ENCODE measurements at regions not wholly inside any gene's neighbourhood (a gene's known extent, or its start where the extent isn't known, plus 50 kb on each side); places are given as distances from the start of the nearest gene placed in this dataset.

- no peak overlapping the region for H3K27ac Mint-ChIP-seq
- ATAC-seq (no peak), DNase-seq (ENCODE audit: low spot score) (no peak)
- H3K36me3 Mint-ChIP-seq, result no peaks in the 10 kb centered on the region
- H3K27me3 Mint-ChIP-seq (ENCODE audit: low read depth), result no peaks in the 10 kb centered on the region
- ChIA-PET POLR2A (no interaction called here), CTCF (no interaction called here)
- H3K9me3 Mint-ChIP-seq, result 0 out of 2 replicates have a peak, but pooled peaks cover 3% of the 10 kb centered on the region
- peaks cover 22% of the 10 kb centered on the region for H3K4me1 Mint-ChIP-seq
- no peak overlapping the region for H3K4me3 Mint-ChIP-seq
- TF ChIP-seq, protein P1, sequence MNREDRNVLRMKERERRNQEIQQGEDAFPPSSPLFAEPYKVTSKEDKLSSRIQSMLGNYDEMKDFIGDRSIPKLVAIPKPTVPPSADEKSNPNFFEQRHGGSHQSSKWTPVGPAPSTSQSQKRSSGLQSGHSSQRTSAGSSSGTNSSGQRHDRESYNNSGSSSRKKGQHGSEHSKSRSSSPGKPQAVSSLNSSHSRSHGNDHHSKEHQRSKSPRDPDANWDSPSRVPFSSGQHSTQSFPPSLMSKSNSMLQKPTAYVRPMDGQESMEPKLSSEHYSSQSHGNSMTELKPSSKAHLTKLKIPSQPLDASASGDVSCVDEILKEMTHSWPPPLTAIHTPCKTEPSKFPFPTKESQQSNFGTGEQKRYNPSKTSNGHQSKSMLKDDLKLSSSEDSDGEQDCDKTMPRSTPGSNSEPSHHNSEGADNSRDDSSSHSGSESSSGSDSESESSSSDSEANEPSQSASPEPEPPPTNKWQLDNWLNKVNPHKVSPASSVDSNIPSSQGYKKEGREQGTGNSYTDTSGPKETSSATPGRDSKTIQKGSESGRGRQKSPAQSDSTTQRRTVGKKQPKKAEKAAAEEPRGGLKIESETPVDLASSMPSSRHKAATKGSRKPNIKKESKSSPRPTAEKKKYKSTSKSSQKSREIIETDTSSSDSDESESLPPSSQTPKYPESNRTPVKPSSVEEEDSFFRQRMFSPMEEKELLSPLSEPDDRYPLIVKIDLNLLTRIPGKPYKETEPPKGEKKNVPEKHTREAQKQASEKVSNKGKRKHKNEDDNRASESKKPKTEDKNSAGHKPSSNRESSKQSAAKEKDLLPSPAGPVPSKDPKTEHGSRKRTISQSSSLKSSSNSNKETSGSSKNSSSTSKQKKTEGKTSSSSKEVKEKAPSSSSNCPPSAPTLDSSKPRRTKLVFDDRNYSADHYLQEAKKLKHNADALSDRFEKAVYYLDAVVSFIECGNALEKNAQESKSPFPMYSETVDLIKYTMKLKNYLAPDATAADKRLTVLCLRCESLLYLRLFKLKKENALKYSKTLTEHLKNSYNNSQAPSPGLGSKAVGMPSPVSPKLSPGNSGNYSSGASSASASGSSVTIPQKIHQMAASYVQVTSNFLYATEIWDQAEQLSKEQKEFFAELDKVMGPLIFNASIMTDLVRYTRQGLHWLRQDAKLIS (CRISPR knock-in tag; IDR thresholded peaks at IDR 0.05; ENCODE audit: borderline replicate concordance), result no peak
- TF ChIP-seq SMAD3 (CRISPR knock-in tag; IDR thresholded peaks at IDR 0.05; ENCODE audit: borderline replicate concordance) (no peak), NR1H2 (CRISPR knock-in tag; IDR thresholded peaks at IDR 0.05) (no peak), ZSCAN18 (CRISPR knock-in tag; IDR thresholded peaks at IDR 0.05) (no peak)
- TF ChIP-seq, protein P2, sequence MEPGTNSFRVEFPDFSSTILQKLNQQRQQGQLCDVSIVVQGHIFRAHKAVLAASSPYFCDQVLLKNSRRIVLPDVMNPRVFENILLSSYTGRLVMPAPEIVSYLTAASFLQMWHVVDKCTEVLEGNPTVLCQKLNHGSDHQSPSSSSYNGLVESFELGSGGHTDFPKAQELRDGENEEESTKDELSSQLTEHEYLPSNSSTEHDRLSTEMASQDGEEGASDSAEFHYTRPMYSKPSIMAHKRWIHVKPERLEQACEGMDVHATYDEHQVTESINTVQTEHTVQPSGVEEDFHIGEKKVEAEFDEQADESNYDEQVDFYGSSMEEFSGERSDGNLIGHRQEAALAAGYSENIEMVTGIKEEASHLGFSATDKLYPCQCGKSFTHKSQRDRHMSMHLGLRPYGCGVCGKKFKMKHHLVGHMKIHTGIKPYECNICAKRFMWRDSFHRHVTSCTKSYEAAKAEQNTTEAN (CRISPR knock-in tag; IDR thresholded peaks at IDR 0.05), result no peak
These were observed 380.1 kb downstream of the NUF2 start for GRCh38 chr1:163701783-163702374.

- ATAC-seq (no peak), DNase-seq (ENCODE audit: low spot score) (no peak)
- peaks cover 4% of the 10 kb centered on the region; the same call in 1 of the 2 replicates for H3K9me3 Mint-ChIP-seq
- H3K4me3 Mint-ChIP-seq, result no peak overlapping the region
- no peak overlapping the region for H3K27ac Mint-ChIP-seq
- POLR2A ChIA-PET, result no interaction called here
- CTCF ChIA-PET, result no interaction called here
- no peak for TF ChIP-seq SOX15 (CRISPR knock-in tag; IDR thresholded peaks at IDR 0.05)
- no peak for TF ChIP-seq FOXP1 (CRISPR knock-in tag; IDR thresholded peaks at IDR 0.05; ENCODE audit: borderline replicate concordance)
- TF ChIP-seq CTCF (IDR thresholded peaks at IDR 0.05), result no peak
- H3K36me3 Mint-ChIP-seq, result no peaks in the 10 kb centered on the region
- H3K27me3 Mint-ChIP-seq (ENCODE audit: low read depth), result no peaks in the 10 kb centered on the region
- peaks cover 30% of the 10 kb centered on the region for H3K4me1 Mint-ChIP-seq
These were observed 382.0 kb downstream of the NUF2 start for GRCh38 chr1:163703794-163704193.

DNA sequence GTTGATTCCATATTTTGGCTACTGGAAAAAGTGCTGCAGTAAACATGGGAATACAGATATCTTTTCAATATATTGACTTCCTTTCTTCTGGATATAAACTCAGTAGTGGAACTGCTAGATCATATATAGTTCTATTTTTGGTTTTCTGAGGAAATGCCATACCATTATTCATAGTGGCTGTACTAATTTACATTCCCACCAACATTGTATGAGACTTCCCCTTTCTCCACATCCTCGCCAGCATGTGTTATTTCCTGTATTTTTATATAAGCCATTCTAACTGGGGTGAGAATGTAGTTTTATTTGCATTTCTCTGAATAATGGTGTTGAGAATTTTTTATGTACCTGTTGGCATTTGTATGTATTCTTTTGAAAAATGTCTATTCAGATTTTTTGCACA lies 385.2 kb downstream of the NUF2 start:
- no peaks in the 10 kb centered on the region for H3K27me3 Mint-ChIP-seq (ENCODE audit: low read depth)
- ChIA-PET POLR2A (no interaction called here), CTCF (no interaction called here)
- no peak overlapping the region for H3K27ac Mint-ChIP-seq
- no peaks in the 10 kb centered on the region for H3K36me3 Mint-ChIP-seq
- no peak for DNase-seq (ENCODE audit: low spot score)
- peaks cover 6% of the 10 kb centered on the region for H3K9me3 Mint-ChIP-seq
- no peak for ATAC-seq
- H3K4me3 Mint-ChIP-seq, result no peak overlapping the region
- peaks cover 22% of the 10 kb centered on the region for H3K4me1 Mint-ChIP-seq
- TF ChIP-seq, protein P3, sequence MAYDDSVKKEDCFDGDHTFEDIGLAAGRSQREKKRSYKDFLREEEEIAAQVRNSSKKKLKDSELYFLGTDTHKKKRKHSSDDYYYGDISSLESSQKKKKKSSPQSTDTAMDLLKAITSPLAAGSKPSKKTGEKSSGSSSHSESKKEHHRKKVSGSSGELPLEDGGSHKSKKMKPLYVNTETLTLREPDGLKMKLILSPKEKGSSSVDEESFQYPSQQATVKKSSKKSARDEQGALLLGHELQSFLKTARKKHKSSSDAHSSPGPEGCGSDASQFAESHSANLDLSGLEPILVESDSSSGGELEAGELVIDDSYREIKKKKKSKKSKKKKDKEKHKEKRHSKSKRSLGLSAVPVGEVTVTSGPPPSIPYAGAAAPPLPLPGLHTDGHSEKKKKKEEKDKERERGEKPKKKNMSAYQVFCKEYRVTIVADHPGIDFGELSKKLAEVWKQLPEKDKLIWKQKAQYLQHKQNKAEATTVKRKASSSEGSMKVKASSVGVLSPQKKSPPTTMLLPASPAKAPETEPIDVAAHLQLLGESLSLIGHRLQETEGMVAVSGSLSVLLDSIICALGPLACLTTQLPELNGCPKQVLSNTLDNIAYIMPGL (CRISPR knock-in tag; IDR thresholded peaks at IDR 0.05), result no peak
- no peak for TF ChIP-seq TCF7 (CRISPR knock-in tag; IDR thresholded peaks at IDR 0.05; ENCODE audit: low read depth)
- TF ChIP-seq EMX1 (CRISPR knock-in tag; IDR thresholded peaks at IDR 0.05), result no peak
- no peak for TF ChIP-seq NFYB (CRISPR knock-in tag; conservative IDR thresholded peaks at IDR 0.05; ENCODE audit: low read depth)
- TF ChIP-seq ELF4 (CRISPR knock-in tag; IDR thresholded peaks at IDR 0.05; ENCODE audit: low read depth), result no peak
- TF ChIP-seq ZNF425 (CRISPR knock-in tag; conservative IDR thresholded peaks at IDR 0.05), result no peak
- TF ChIP-seq, protein P2 (CRISPR knock-in tag; IDR thresholded peaks at IDR 0.05), result no peak
- no peak for TF ChIP-seq TP53 (CRISPR knock-in tag; IDR thresholded peaks at IDR 0.05)
- no peak for TF ChIP-seq GTF2I (CRISPR knock-in tag; conservative IDR thresholded peaks at IDR 0.05)

Measured in WTC11 (cell line).